Parathyroid adenoma (tissue), 2 donors: ENCODE measurements at regions not wholly inside any gene's neighbourhood (a gene's known extent, or its start where the extent isn't known, plus 50 kb on each side); places are given as distances from the start of the nearest gene placed in this dataset.

Experiments used
- H2AFZ ChIP-seq: fragments of 300-600 bp; sonication (generic); one replicate; pipeline ENCODE4 v1.7.0; 2017; ENCODE audit warnings: antibody characterized with exemption, mild to moderate bottlenecking
- H3K27ac ChIP-seq: fragments of 300-600 bp; sonication (generic); one replicate; pipeline ENCODE4 v1.7.0; 2017
- H3K27me3 ChIP-seq: fragments of 300-600 bp; sonication (generic); one replicate; pipeline ENCODE4 v1.7.0; 2017; ENCODE audit warnings: low read length; ENCODE audit not compliant: control insufficient read depth, insufficient read depth
- H3K36me3 ChIP-seq: fragments of 300-600 bp; sonication (generic); one replicate; pipeline ENCODE4 v1.7.0; 2017; ENCODE audit warnings: low read length; ENCODE audit not compliant: control insufficient read depth, insufficient read depth
- H3K4me1 ChIP-seq: fragments of 300-600 bp; sonication (generic); one replicate; pipeline ENCODE4 v1.7.0; 2017; ENCODE audit warnings: control low read depth
- H3K4me2 ChIP-seq: fragments of 300-600 bp; sonication (generic); one replicate; pipeline ENCODE4 v1.7.0; 2017; ENCODE audit warnings: low read length
- H3K4me3 ChIP-seq: fragments of 300-600 bp; sonication (generic); one replicate; pipeline ENCODE4 v1.7.0; 2017; ENCODE audit warnings: low read depth, low read length
- H3K79me2 ChIP-seq: fragments of 300-600 bp; sonication (generic); one replicate; pipeline ENCODE4 v1.7.0; 2017; ENCODE audit warnings: control low read depth
- H3K9ac ChIP-seq: fragments of 300-600 bp; sonication (generic); one replicate; pipeline ENCODE4 v1.7.0; 2017; ENCODE audit warnings: mild to moderate bottlenecking
- H3K9me3 ChIP-seq: fragments of 300-600 bp; sonication (generic); one replicate; pipeline ENCODE4 v1.7.0; 2017; ENCODE audit warnings: low read length; ENCODE audit not compliant: control insufficient read depth
- CTCF ChIP-seq: fragments of 300-600 bp; sonication (generic); IDR thresholded peaks from one replicate; pipeline ENCODE4 v1.7.0; 2017; ENCODE audit warnings: antibody characterized with exemption, mild to moderate bottlenecking
- donor health status: primary hyperparathyroidism.

DNA sequence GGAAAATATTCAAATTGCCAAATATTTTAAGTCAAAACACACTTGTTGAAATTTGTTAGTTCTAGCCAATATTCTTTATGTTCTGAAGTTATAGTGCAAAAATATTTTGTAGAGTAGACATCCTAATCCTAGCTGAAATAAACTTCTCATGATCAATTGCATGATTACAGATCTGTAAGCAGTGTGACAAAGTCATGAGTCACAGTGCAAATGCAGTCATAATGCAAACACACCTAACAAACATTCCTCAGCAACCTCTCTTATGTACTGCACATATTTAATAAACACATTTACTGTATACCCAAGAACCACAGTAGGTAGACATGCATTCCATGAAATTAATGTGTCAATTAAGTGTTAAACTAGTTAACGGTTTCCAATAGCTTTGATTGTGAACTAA is 1857.4 kb downstream of the NCAM2 start:
- TF ChIP-seq CTCF, result no peak
- H3K4me3 ChIP-seq, result no peak overlapping the region
- no peak overlapping the region for H3K27ac ChIP-seq
- no peaks in the 10 kb centered on the region for H3K27me3 ChIP-seq
- H3K9me3 ChIP-seq, result no peaks in the 10 kb centered on the region
- no peaks in the 10 kb centered on the region for H3K79me2 ChIP-seq
- no peak overlapping the region for H2AFZ ChIP-seq
- no peak overlapping the region for H3K9ac ChIP-seq
- no peak overlapping the region for H3K4me2 ChIP-seq
- no peaks in the 10 kb centered on the region for H3K36me3 ChIP-seq
- no peaks in the 10 kb centered on the region for H3K4me1 ChIP-seq

DNA sequence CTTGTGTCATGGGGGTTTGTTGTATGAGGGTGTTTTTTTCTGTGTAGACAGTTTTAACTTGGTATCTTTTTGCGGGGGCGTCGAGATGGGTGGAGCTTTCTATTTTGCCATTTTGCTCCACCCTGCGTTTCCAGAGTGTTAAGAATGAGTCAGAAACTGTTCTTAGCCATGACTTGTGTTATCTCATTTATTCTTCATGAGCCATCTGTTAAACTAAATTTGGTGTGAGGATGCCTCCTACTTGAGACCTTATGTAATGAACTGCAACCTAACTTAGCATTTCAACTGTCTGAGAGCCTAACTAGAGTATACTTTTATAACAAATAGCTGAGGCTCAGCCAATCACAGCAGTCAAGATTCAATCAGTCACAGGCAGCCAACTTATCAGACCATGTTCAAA is 1873.5 kb downstream of the NCAM2 start:
- TF ChIP-seq CTCF, result no peak
- Histone ChIP-seq H3K9me3 (no peaks in the 10 kb centered on the region), H3K4me2 (no peak overlapping the region), H3K4me1 (no peaks in the 10 kb centered on the region), H2AFZ (no peak overlapping the region), H3K36me3 (no peaks in the 10 kb centered on the region), H3K27ac (no peak overlapping the region), H3K9ac (no peak overlapping the region), H3K79me2 (no peaks in the 10 kb centered on the region), H3K27me3 (no peaks in the 10 kb centered on the region), H3K4me3 (no peak overlapping the region)

DNA sequence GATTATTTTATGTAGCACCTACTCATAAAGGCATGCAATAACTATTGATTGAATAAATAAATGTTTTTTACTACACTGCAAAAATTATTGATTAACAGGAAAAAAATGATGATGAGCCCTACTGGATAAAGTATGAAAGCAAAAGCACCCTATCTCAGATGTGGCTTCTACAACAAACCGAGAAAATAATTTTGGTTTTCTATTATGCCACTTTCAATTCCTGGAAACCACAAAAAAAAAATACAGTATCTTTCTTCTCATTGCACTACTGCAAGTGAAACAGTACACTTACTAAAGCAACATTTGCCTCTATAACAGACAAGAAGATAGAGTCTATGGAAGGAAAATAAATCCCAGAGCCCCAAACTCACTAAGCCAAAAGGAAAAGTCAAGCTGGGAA is 1882.4 kb downstream of the NCAM2 start:
- Histone ChIP-seq H3K27ac (no peak overlapping the region), H3K4me3 (no peak overlapping the region), H3K4me1 (no peaks in the 10 kb centered on the region), H2AFZ (no peak overlapping the region), H3K9me3 (no peaks in the 10 kb centered on the region), H3K4me2 (no peak overlapping the region), H3K79me2 (no peaks in the 10 kb centered on the region), H3K9ac (no peak overlapping the region), H3K27me3 (no peaks in the 10 kb centered on the region), H3K36me3 (no peaks in the 10 kb centered on the region)
- no peak for TF ChIP-seq CTCF

GRCh38 chr21:22881131-22881530 is 1882.9 kb downstream of the NCAM2 start:
- TF ChIP-seq CTCF, result no peak
- H3K4me1 ChIP-seq, result no peaks in the 10 kb centered on the region
- no peak overlapping the region for H3K4me3 ChIP-seq
- H3K9ac ChIP-seq, result no peak overlapping the region
- no peaks in the 10 kb centered on the region for H3K27me3 ChIP-seq
- no peak overlapping the region for H2AFZ ChIP-seq
- no peaks in the 10 kb centered on the region for H3K36me3 ChIP-seq
- H3K4me2 ChIP-seq, result no peak overlapping the region
- H3K9me3 ChIP-seq, result no peaks in the 10 kb centered on the region
- no peaks in the 10 kb centered on the region for H3K79me2 ChIP-seq
- H3K27ac ChIP-seq, result no peak overlapping the region

- TF ChIP-seq CTCF, result no peak
- Histone ChIP-seq H3K4me2 (no peak overlapping the region), H3K4me3 (no peak overlapping the region)
Observed at GRCh38 chr21:22885079-22885478, 1886.9 kb downstream of the NCAM2 start.

More at GRCh38 chr21:22885079-22885478, 1886.9 kb downstream of the NCAM2 start:
- Histone ChIP-seq H3K79me2 (no peaks in the 10 kb centered on the region), H2AFZ (no peak overlapping the region), H3K9ac (no peak overlapping the region), H3K27me3 (no peaks in the 10 kb centered on the region), H3K9me3 (no peaks in the 10 kb centered on the region), H3K4me1 (no peaks in the 10 kb centered on the region), H3K27ac (no peak overlapping the region), H3K36me3 (no peaks in the 10 kb centered on the region)
